Keratinocyte (primary cell): ENCODE measurements at regions not wholly inside any gene's neighbourhood (a gene's known extent, or its start where the extent isn't known, plus 50 kb on each side); places are given as distances from the start of the nearest gene placed in this dataset.

Experiments used
- EZH2 ChIP-seq: IDR thresholded peaks from one replicate; pipeline ENCODE4 v1.6.1; 2012; ENCODE audit warnings: inconsistent platforms, mild to moderate bottlenecking, low read length, moderate library complexity
- TF ChIP-seq, protein P1 (sequence below), 3 experiments: IDR thresholded peaks in 1 of 3; conservative IDR thresholded peaks in 1 of 3; optimal IDR thresholded peaks in 1 of 3; 2 replicates in 2 of 3; 3 replicates in 1 of 3; pipeline versions ENCODE3 to v1.5.1; 2011; ENCODE audit warnings: low read length in 3 of 3, mild to moderate bottlenecking in 3 of 3, moderate library complexity in 2 of 3, control low read depth in 1 of 3, inconsistent platforms in 1 of 3; ENCODE audit not compliant: insufficient read depth in 2 of 3; ENCODE audit errors: extremely low read depth in 1 of 3

GRCh38 chr13:66003558-66003957 lies 1226.6 kb downstream of the PCDH9 start:
- TF ChIP-seq, protein P1, sequence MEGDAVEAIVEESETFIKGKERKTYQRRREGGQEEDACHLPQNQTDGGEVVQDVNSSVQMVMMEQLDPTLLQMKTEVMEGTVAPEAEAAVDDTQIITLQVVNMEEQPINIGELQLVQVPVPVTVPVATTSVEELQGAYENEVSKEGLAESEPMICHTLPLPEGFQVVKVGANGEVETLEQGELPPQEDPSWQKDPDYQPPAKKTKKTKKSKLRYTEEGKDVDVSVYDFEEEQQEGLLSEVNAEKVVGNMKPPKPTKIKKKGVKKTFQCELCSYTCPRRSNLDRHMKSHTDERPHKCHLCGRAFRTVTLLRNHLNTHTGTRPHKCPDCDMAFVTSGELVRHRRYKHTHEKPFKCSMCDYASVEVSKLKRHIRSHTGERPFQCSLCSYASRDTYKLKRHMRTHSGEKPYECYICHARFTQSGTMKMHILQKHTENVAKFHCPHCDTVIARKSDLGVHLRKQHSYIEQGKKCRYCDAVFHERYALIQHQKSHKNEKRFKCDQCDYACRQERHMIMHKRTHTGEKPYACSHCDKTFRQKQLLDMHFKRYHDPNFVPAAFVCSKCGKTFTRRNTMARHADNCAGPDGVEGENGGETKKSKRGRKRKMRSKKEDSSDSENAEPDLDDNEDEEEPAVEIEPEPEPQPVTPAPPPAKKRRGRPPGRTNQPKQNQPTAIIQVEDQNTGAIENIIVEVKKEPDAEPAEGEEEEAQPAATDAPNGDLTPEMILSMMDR (optimal IDR thresholded peaks at IDR 0.05 in 1 of 3, IDR thresholded peaks at IDR 0.05 in 1 of 3, conservative IDR thresholded peaks at IDR 0.05 in 1 of 3; ENCODE audit: extremely low read depth in 1 of 3, insufficient read depth in 2 of 3, low read length in 3 of 3), result no peak
- no peak for TF ChIP-seq EZH2
